HK-2 (cell line): ENCODE measurements at regions not wholly inside any gene's neighbourhood (a gene's known extent, or its start where the extent isn't known, plus 50 kb on each side); places are given as distances from the start of the nearest gene placed in this dataset.
A peak's percentile ranks its signal among the peaks of the same experiment; 100 is the strongest.

Experiments used
- DNase-seq: peaks from one replicate; pipeline ENCODE4 v3.0.0-alpha.2; 2018; ENCODE audit not compliant: unreplicated experiment

DNA sequence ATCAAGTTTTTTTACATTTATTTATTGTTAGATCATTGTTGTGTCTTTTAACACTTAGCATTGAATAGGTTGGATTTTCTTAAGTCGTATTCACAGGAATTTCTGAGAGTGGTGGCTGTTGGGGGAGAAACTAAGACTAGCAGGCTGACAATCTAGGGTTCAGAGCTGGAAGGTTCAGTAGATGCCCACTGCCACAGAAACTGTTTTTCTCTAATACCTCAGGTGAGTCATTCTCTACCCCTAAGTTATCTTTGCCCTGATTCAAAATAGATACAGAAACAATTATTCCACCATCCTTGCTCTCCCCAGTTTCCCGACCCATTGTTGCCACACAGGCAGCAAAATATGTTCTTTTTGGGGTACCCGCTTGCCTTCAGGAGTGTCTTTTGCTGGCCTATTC is 870.8 kb upstream of the ID2 start:
- no peak for DNase-seq

DNA sequence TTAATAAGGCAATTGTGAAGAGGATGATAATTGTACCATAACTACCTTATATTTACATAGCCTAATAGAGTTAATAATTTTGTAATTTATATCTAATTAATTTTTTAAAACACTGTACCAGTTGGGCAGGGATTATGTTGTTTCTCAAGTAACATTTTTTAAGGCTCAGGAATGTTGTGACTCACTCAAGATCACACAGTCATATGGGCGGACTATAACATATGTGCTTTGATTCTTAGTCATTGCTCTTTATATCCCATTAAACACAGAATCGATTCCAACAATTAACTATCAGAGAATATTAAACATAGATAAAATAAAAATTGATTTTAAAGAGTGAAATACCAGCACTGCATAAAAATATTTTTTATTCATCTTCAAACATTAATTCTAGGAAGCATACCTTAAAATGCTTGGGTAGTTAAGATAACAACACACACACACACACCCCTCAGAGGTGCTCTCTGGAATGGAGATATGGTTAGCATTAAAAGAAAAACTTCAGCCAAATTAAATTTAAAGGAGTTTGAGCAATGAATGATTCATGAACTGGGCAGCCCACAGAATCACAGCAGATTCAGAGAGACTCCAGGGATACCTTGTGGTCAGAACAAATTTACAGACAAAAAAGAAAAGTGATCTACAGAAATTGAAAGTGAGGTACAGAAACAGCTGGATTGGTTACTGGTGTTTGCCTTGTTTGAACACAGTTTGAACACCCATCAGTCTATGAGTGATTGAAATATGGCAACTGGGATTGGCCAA is 869.4 kb upstream of the ID2 start:
- DNase-seq: no peak

DNA sequence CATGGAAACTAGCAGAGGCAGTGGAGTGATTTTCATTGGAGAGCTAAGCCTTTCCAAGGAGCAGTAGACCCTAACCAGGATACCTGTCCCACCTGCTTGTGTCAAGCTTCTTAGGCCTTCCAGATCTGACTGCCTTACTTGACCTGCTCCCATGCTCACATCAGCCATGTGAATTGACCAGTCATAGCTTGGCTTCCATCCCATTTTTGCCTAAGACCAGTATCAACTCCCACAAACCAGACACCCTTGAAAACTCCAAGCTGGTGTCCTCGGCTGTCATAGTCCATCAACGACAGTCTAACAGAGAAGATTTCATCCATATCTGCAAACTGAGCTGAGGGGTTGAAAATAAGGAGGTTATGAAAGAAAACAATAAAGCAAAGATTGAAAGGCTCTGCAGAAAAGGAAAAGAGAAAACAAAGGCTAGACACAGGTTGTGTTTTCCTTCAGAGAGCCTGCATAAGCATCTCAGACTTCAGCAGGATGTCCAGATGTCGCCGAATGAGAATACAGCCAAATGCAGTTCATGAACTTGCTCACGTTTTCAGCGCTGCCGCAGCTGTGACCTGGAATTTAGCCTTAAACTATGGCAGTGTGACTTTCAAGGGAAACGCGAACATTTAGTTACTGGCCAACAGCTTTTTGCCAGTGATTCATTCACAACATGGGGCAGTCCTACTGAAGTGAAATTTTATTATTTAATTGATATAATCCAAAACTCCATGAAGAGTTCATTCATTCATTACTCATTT is 868.1 kb upstream of the ID2 start:
- no peak for DNase-seq

GRCh38 chr2:7815726-7816125 is 866.1 kb upstream of the ID2 start:
- no peak for DNase-seq

DNA sequence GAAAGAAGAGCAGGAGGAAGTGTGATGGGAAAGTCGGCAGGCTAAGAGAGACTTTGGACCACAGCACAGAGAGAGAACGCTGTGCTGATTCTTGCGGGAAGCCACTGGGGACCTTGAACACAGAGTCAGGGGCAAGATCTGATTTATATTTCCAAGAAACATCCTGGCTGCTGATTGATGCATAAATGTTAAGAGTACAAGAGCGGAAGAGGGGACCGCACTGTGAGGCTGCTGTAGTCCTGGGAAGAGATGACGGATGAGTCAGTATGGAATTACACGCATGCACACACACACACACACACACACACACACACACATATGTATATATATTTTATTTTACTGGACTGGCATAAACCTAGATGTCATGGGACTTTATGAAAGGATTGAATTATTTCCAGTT is 865.6 kb upstream of the ID2 start:
- DNase-seq: no peak

GRCh38 chr2:7816944-7817343 is 864.9 kb upstream of the ID2 start:
- no peak for DNase-seq

GRCh38 chr2:7819316-7819715 is 862.5 kb upstream of the ID2 start:
- DNase-seq: no peak

DNA sequence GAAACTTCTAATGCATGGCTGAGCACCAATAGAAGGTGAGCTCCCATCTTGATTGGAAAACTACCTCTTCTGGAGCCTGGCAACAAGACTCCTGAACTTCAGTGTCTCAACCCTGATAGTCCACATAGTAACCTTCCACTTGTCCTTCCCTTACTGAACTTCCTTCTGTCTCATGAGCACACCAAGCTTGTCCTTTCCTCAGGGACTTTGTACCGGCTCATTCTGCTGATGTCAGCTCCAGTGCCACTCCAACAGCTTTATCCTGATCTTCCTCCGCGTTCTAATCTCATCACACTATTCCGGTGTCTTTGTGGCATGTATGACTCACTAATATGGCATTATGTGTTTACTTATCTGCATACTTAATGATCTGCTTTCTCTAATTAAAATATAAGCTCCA is 862.0 kb upstream of the ID2 start:
- DNase-seq: no peak

DNA sequence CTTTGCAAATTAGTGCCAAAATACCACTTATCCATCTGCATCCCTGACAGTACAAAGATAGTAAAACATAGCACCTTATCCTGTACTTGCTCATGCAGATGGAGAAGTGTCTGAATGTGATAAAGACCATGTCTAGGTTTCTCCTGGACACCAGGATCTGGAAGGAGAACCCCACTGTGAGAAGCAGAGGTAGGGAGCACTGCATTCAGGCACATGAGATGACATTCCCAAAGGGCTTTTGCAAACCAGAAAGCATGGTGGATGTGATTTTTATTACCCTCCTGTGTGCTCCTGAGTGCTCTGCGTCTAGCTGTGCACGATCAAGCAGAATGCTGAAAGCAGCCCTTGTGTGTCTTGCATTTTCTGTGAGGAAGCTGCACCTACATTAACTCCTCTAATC is 857.6 kb upstream of the ID2 start:
- no peak for DNase-seq

GRCh38 chr2:7825591-7826312 is 856.1 kb upstream of the ID2 start:
- DNase-seq: peak; percentile 30

- DNase-seq: no peak
Measured at GRCh38 chr2:7826656-7827055, 855.2 kb upstream of the ID2 start.

GRCh38 chr2:7829241-7829640 is 852.6 kb upstream of the ID2 start:
- DNase-seq: no peak

DNA sequence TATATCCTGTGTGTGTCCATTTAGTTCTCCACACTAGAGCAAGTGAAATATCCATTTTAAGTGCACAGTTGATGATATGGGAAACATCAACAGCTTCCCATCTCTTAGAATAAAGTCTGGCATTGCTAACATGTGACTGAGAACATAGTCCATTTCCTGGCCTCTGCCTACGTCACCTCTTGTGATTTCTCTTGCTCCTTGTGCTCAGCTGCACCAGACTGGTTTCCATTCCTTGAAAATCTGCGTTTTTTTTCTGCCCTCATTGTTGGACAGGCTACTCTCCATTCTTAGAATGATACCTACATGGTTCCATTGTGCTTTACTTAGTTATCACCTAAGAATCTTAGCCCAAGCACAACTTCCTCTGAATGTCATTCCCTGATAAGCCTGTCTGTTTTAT is 851.2 kb upstream of the ID2 start:
- no peak for DNase-seq

GRCh38 chr2:7835151-7835550 is 846.7 kb upstream of the ID2 start:
- DNase-seq: no peak

- DNase-seq: no peak
Measured at GRCh38 chr2:7835693-7836680, 845.9 kb upstream of the ID2 start.

DNA sequence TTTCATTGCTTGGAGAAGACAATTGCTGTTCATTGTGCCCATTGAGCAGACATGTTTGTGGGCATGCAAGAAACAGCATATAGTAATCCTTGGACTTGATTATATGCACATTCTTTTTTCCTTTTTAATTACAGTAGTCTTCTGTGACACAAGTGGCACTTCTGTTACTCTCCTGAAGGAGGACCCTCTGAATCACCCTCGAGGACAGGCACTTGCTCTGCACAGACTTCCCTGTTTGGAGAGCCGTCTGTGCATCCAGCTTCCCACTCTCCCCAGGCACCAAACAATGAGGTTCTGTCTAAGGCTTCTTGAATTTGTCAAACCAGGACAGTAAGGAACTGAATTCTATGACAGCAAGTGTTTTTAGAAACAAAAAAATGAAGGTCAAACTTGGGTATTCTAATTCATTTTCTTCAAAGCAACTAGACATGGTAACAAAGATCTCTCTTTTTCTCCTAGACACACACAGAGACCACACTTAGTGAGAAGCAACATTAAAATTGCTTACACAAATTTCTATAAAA is 844.6 kb upstream of the ID2 start:
- no peak for DNase-seq

DNA sequence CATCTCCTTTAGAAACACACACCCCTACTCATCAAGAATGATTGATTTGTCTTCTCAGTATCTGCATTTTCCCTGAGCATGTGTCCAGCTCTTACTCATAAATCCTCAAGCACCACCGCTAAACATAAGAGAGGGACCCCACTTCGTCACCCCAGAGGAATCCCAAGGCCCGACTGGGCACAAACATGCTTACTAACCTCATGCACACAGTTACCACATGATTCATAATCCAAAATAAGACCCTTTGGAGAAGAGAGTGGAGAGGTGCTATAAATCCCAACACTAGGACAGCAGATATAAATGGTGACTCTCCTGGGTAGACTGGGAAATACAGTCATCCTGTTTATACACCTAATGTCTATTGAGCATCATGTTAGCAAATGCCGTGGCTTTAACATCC is 843.2 kb upstream of the ID2 start:
- no peak for DNase-seq

- no peak for DNase-seq
Measured at GRCh38 chr2:7840651-7841380, 841.0 kb upstream of the ID2 start.

- DNase-seq: no peak
Measured at GRCh38 chr2:7841751-7842150, 840.1 kb upstream of the ID2 start.

DNA sequence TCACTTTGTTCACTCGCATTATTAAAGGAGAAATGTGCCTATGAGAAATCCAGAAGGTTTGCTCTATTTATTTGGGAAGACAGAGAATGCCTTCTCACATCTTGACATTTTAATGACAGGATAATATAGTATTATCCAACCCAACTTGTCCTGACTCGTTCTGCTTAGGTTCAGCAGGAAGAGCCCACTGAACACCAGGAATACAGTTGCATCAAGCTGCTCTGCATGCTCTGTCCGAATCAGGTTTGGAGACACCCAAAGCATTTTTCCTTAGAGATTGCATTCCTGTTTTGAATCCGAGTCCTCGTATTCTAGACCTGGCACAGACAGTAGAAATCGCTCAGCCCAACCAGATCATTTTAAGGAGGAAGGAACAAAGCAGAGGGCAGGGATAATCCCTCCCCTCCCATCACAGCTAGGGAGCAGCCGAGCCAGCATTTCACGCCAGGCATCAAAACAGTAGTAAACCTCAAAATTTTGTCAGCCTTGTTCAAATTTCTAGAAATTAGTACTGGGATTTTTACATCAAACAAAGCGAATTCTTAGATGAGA is 837.4 kb upstream of the ID2 start:
- no peak for DNase-seq
